Kidney epithelial cell (primary cell): ENCODE measurements at regions not wholly inside any gene's neighbourhood (a gene's known extent, or its start where the extent isn't known, plus 50 kb on each side); places are given as distances from the start of the nearest gene placed in this dataset.

Source experiments
- DNase-seq: peaks from one replicate; pipeline ENCODE4 v3.0.0-alpha.2; 2010; ENCODE audit warnings: low read depth
- H3K27me3 ChIP-seq: 2 replicates; pipeline ENCODE4 v1.6.0; 2011; ENCODE audit warnings: low read length; ENCODE audit not compliant: control insufficient read depth, insufficient read depth
- H3K36me3 ChIP-seq: 2 replicates; pipeline ENCODE4 v1.5.1; 2011; ENCODE audit warnings: low read length; ENCODE audit not compliant: control insufficient read depth, insufficient read depth
- H3K4me3 ChIP-seq: 2 replicates; pipeline ENCODE4 v1.5.1; 2011; ENCODE audit warnings: low read depth, mild to moderate bottlenecking, control low read depth, low read length
- CTCF ChIP-seq: IDR thresholded peaks from 2 replicates; pipeline ENCODE4 v1.5.1; 2011; ENCODE audit warnings: mild to moderate bottlenecking, moderate library complexity, low read length, control low read depth, inconsistent platforms; ENCODE audit not compliant: insufficient read depth, poor library complexity, severe bottlenecking

GRCh38 chr11:29364006-29364405 is 652.8 kb downstream of the KCNA4 start:
- DNase-seq = no peak
- no peaks in the 10 kb centered on the region for H3K27me3 ChIP-seq
- no peaks in the 10 kb centered on the region for H3K36me3 ChIP-seq
- no peak overlapping the region for H3K4me3 ChIP-seq
- no peak for TF ChIP-seq CTCF

- TF ChIP-seq CTCF = no peak
- Histone ChIP-seq H3K36me3 (no peaks in the 10 kb centered on the region), H3K4me3 (no peak overlapping the region), H3K27me3 (no peaks in the 10 kb centered on the region)
- no peak for DNase-seq
These were observed 655.5 kb downstream of the KCNA4 start for GRCh38 chr11:29361369-29361768.

GRCh38 chr11:29353833-29354232 is 663.0 kb downstream of the KCNA4 start:
- no peak for TF ChIP-seq CTCF
- Histone ChIP-seq H3K36me3 (no peaks in the 10 kb centered on the region), H3K27me3 (no peaks in the 10 kb centered on the region), H3K4me3 (no peak overlapping the region)
- DNase-seq = no peak

- Histone ChIP-seq H3K4me3 (no peak overlapping the region), H3K27me3 (no peaks in the 10 kb centered on the region), H3K36me3 (no peaks in the 10 kb centered on the region)
- TF ChIP-seq CTCF = no peak
- no peak for DNase-seq
These were observed 664.5 kb downstream of the KCNA4 start for GRCh38 chr11:29352273-29352795.

- no peak for TF ChIP-seq CTCF
These were observed 665.4 kb downstream of the KCNA4 start for GRCh38 chr11:29351301-29351873.

More at GRCh38 chr11:29351301-29351873, 665.4 kb downstream of the KCNA4 start:
- Histone ChIP-seq H3K36me3 (no peaks in the 10 kb centered on the region), H3K4me3 (no peak overlapping the region), H3K27me3 (no peaks in the 10 kb centered on the region)
- DNase-seq = no peak
